Left kidney (tissue), 1 donor: ENCODE measurements at regions not wholly inside any gene's neighbourhood (a gene's known extent, or its start where the extent isn't known, plus 50 kb on each side); places are given as distances from the start of the nearest gene placed in this dataset.

Source experiments
- DNase-seq: peaks from one replicate; pipeline ENCODE4 v3.0.0-alpha.2; 2013

- DNase-seq, result peak; percentile 72
Observed at GRCh38 chr4:147312376-147313046, 168.4 kb upstream of the EDNRA start.

GRCh38 chr4:147313108-147313507 is 167.8 kb upstream of the EDNRA start:
- no peak for DNase-seq

GRCh38 chr4:147318586-147318985 is 162.3 kb upstream of the EDNRA start:
- no peak for DNase-seq

- DNase-seq, result no peak
Observed at GRCh38 chr4:147325571-147325981, 155.3 kb upstream of the EDNRA start.

- DNase-seq, result no peak
Observed at GRCh38 chr4:147326591-147326990, 154.3 kb upstream of the EDNRA start.

GRCh38 chr4:147327322-147327721 is 153.6 kb upstream of the EDNRA start:
- no peak for DNase-seq

- no peak for DNase-seq
Observed at GRCh38 chr4:147328189-147328588, 152.7 kb upstream of the EDNRA start.

GRCh38 chr4:147328756-147329446 is 152.0 kb upstream of the EDNRA start:
- no peak for DNase-seq

GRCh38 chr4:147332091-147332490 is 148.8 kb upstream of the EDNRA start:
- DNase-seq, result no peak

GRCh38 chr4:147334478-147334877 is 146.4 kb upstream of the EDNRA start:
- DNase-seq, result no peak

- DNase-seq, result no peak
Observed at GRCh38 chr4:147335183-147335582, 145.7 kb upstream of the EDNRA start.

GRCh38 chr4:147336252-147336651 is 144.6 kb upstream of the EDNRA start:
- no peak for DNase-seq

- no peak for DNase-seq
Observed at GRCh38 chr4:147339100-147339499, 141.8 kb upstream of the EDNRA start.

GRCh38 chr4:147340111-147340510 is 140.8 kb upstream of the EDNRA start:
- DNase-seq, result no peak

GRCh38 chr4:147340591-147341120 is 140.2 kb upstream of the EDNRA start:
- DNase-seq, result no peak

- DNase-seq, result no peak
Observed at GRCh38 chr4:147343692-147344091, 137.2 kb upstream of the EDNRA start.

GRCh38 chr4:147345662-147346061 is 135.2 kb upstream of the EDNRA start:
- no peak for DNase-seq

- no peak for DNase-seq
Observed at GRCh38 chr4:147347217-147347616, 133.7 kb upstream of the EDNRA start.

GRCh38 chr4:147349193-147349592 is 131.7 kb upstream of the EDNRA start:
- DNase-seq, result no peak

GRCh38 chr4:147351083-147351787 is 129.7 kb upstream of the EDNRA start:
- DNase-seq, result no peak

GRCh38 chr4:147354237-147354636 is 126.7 kb upstream of the EDNRA start:
- no peak for DNase-seq

- DNase-seq, result peak; percentile 82
Observed at GRCh38 chr4:147355032-147355656, 125.8 kb upstream of the EDNRA start.

GRCh38 chr4:147355847-147356246 is 125.0 kb upstream of the EDNRA start:
- DNase-seq, result no peak
